ENCODE measurements at regions not wholly inside any gene's neighbourhood (a gene's known extent, or its start where the extent isn't known, plus 50 kb on each side); places are given as distances from the start of the nearest gene placed in this dataset.

DNA sequence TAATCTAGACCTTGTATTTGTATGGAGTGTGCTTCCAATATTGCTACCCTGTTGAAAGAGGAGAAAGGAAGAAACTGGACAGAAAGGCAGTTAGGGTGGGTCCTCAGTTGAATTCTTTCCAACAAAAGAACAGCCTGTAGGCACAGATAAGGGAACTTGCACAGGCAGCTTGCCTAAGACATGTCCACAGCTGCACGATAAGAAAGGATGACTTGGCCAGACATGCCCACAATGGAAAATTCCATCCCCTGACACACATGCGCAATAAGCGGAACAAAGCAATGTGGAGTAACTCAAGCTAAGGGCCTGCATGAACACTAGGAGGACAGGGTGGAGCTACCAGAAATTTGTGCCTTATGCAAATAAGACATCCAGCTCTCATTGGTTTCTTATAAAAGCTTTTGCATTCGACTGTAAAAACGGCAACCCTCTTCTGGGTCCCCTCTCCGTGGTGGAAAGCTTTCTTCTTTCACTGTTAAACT lies 1084.7 kb upstream of the NXPH2 start:
- DNase-seq (ENCODE audit: low read depth, low spot score) (peak; percentile 13), FAIRE-seq (no peak)
- no peaks in the 10 kb centered on the region for H3K9me3 ChIP-seq (replicated peaks; ENCODE audit: control insufficient read depth, insufficient read depth, low read length)
- H3K27ac ChIP-seq (ENCODE audit: insufficient read depth, low read depth, low read length): no peak overlapping the region
- TF ChIP-seq EZH2 (IDR thresholded peaks at IDR 0.05; ENCODE audit: borderline replicate concordance, low read depth, low read length, severe bottlenecking): no peak
- TF ChIP-seq, protein P1, sequence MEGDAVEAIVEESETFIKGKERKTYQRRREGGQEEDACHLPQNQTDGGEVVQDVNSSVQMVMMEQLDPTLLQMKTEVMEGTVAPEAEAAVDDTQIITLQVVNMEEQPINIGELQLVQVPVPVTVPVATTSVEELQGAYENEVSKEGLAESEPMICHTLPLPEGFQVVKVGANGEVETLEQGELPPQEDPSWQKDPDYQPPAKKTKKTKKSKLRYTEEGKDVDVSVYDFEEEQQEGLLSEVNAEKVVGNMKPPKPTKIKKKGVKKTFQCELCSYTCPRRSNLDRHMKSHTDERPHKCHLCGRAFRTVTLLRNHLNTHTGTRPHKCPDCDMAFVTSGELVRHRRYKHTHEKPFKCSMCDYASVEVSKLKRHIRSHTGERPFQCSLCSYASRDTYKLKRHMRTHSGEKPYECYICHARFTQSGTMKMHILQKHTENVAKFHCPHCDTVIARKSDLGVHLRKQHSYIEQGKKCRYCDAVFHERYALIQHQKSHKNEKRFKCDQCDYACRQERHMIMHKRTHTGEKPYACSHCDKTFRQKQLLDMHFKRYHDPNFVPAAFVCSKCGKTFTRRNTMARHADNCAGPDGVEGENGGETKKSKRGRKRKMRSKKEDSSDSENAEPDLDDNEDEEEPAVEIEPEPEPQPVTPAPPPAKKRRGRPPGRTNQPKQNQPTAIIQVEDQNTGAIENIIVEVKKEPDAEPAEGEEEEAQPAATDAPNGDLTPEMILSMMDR (IDR thresholded peaks at IDR 0.05; ENCODE audit: extremely low read depth in 1 of 2, insufficient read depth in 1 of 2, low read depth in 1 of 2, low read length in 2 of 2): no peak
- TF ChIP-seq FOS (IDR thresholded peaks at IDR 0.05; ENCODE audit: borderline replicate concordance, insufficient read depth, low read length): no peak
- no peak for TF ChIP-seq GATA2 (IDR thresholded peaks at IDR 0.05; ENCODE audit: insufficient read depth, insufficient read length, low read depth, low read length)
- no peak for TF ChIP-seq MYC (IDR thresholded peaks at IDR 0.05; ENCODE audit: low read depth, low read length)
- TF ChIP-seq POLR2A (IDR thresholded peaks at IDR 0.05; ENCODE audit: low read depth, low read length): no peak
- TF ChIP-seq JUN (IDR thresholded peaks at IDR 0.05; ENCODE audit: borderline replicate concordance, insufficient read depth, insufficient read length, low read depth): no peak
- TF ChIP-seq, protein P2, sequence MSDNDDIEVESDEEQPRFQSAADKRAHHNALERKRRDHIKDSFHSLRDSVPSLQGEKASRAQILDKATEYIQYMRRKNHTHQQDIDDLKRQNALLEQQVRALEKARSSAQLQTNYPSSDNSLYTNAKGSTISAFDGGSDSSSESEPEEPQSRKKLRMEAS (IDR thresholded peaks at IDR 0.05; ENCODE audit: insufficient read depth, insufficient read length): no peak
- TF ChIP-seq POLR2AphosphoS5 (IDR thresholded peaks at IDR 0.05; ENCODE audit: insufficient read depth, low read depth, low read length): no peak
- H4K20me1 ChIP-seq (replicated peaks; ENCODE audit: control insufficient read depth, extremely low read depth, insufficient read depth, low read length): no peaks in the 10 kb centered on the region
- dilution Hi-C loops (cut with MboI; ENCODE audit: extremely low pct_ligation_motif_present, low sequenced_read_pairs) (no loop called here), intact Hi-C loops (cut with micrococcal nuclease) (no loop called here)
- no peak overlapping the region for H3K4me2 ChIP-seq (ENCODE audit: insufficient read depth, low read length)
- no peaks in the 10 kb centered on the region for H3K4me1 ChIP-seq (ENCODE audit: control insufficient read depth, extremely low read depth, insufficient read depth, low read length)
- H3K9ac ChIP-seq (replicated peaks; ENCODE audit: extremely low read depth, insufficient read depth, low read length): no peak overlapping the region
- H3K27me3 ChIP-seq (ENCODE audit: control insufficient read depth in 2 of 2, insufficient read depth in 2 of 2, low read length in 2 of 2): no peaks in the 10 kb centered on the region
- ChIA-PET POLR2A (no interaction called here), CTCF (no interaction called here)
- no peaks in the 10 kb centered on the region for H3K9me1 ChIP-seq (replicated peaks; ENCODE audit: control insufficient read depth, extremely low read depth, insufficient read depth, low read length)
- no TSS peak for BruUV-seq (replicated peaks)
- no peaks in the 10 kb centered on the region for H3K36me3 ChIP-seq (ENCODE audit: control insufficient read depth in 2 of 2, extremely low read depth in 1 of 2, insufficient read depth in 2 of 2, low read length in 2 of 2)
- no peaks in the 10 kb centered on the region for H3K79me2 ChIP-seq (ENCODE audit: control insufficient read depth, insufficient read depth, low read length)
- H2AFZ ChIP-seq (ENCODE audit: low read depth, low read length): no peak overlapping the region
- H3K4me3 ChIP-seq (replicated peaks in 1 of 3; ENCODE audit: insufficient read depth in 1 of 3, low read depth in 1 of 3, low read length in 3 of 3): no peak overlapping the region
